ENCODE measurements at regions not wholly inside any gene's neighbourhood (a gene's known extent, or its start where the extent isn't known, plus 50 kb on each side); places are given as distances from the start of the nearest gene placed in this dataset.

GRCh38 chrX:9310616-9311015, 154.2 kb upstream of the TBL1X start (continued):
- TF ChIP-seq RARB (CRISPR knock-in tag; IDR thresholded peaks at IDR 0.05) (no peak), SNAI2 (CRISPR knock-in tag; IDR thresholded peaks at IDR 0.05) (no peak), ARNTL (CRISPR knock-in tag; IDR thresholded peaks at IDR 0.05; ENCODE audit: borderline replicate concordance, low read depth) (no peak), ZNF8 (CRISPR knock-in tag; IDR thresholded peaks at IDR 0.05) (no peak), ZC3H10 (CRISPR knock-in tag; IDR thresholded peaks at IDR 0.05) (no peak)

DNA sequence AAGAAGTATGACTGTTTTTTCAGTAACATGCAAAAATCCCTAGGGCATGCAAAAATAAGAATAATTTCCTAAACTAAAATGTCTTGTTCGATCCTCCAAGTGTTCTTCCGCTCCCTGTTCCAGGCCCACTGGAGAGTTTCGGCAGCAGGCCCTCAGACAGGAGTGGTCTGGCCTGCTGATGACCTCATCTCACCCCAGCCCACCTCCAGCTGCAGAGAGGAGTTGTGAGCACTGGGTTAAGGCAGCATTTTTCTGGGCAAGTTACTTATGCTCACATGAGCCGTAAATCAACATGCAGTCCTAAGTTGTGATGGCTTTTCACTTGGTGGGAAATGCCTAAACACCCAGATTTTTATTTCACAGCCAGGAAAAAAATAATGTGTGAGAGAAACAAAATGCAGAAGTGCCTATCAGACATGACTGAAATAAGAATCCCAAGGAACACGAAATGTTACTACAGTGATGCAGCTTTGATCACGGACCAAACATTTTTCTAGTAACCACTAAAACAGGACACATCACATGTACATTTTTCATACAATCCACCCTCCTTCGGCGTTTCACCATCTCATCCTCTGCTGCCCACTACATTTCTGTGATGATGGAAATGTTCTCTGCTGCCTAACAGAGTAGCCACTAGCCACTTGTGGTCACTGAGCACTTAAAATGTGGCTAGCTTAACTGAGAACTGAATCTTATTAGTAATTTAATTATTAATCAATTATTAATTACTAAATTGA, 153.3 kb upstream of the TBL1X start:
- no peak for ATAC-seq
- TF ChIP-seq ZFP30 (CRISPR knock-in tag; IDR thresholded peaks at IDR 0.05) = no peak
- no peak for TF ChIP-seq ISL1 (CRISPR knock-in tag; IDR thresholded peaks at IDR 0.05)
- TF ChIP-seq ESRRG (CRISPR knock-in tag; IDR thresholded peaks at IDR 0.05) = no peak
- TF ChIP-seq TOX (CRISPR knock-in tag; IDR thresholded peaks at IDR 0.05; ENCODE audit: borderline replicate concordance) = no peak
- no peak for TF ChIP-seq ARNTL (CRISPR knock-in tag; IDR thresholded peaks at IDR 0.05; ENCODE audit: borderline replicate concordance, low read depth)
- no peak for TF ChIP-seq ZC3H10 (CRISPR knock-in tag; IDR thresholded peaks at IDR 0.05)

- peak; percentile 81 for ATAC-seq
- TF ChIP-seq SNAI2 (CRISPR knock-in tag; IDR thresholded peaks at IDR 0.05) (no peak), ISL1 (CRISPR knock-in tag; IDR thresholded peaks at IDR 0.05) (no peak), CREB5 (CRISPR knock-in tag; IDR thresholded peaks at IDR 0.05; ENCODE audit: low read depth) (no peak)
Observed at GRCh38 chrX:9312922-9313867, 151.7 kb upstream of the TBL1X start.

DNA sequence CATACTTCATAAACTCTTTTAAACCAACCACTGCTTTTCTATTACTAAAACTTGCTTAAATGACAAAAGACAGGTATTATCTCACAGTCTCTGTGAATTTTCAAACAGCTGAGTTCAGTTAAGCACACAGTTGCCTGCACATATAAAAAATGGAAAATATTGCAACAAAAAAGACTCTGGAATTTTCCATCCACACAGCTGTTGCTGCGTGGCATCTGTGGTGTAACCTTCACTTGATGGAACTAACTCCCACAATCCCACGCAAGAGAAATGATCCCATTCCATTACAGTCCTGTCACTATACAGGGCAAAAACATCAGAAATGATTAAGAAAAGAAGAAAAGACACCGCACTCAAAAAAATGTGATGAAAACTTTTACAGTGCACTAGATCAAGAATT, 149.8 kb upstream of the TBL1X start:
- TF ChIP-seq ZC3H10 (CRISPR knock-in tag; IDR thresholded peaks at IDR 0.05) (no peak), ISL1 (CRISPR knock-in tag; IDR thresholded peaks at IDR 0.05) (no peak), GLIS3 (CRISPR knock-in tag; IDR thresholded peaks at IDR 0.05) (no peak), ZNF70 (CRISPR knock-in tag; IDR thresholded peaks at IDR 0.05) (no peak), SNAI2 (CRISPR knock-in tag; IDR thresholded peaks at IDR 0.05) (no peak), ESRRG (CRISPR knock-in tag; IDR thresholded peaks at IDR 0.05) (no peak), PPARA (CRISPR knock-in tag; IDR thresholded peaks at IDR 0.05; ENCODE audit: borderline replicate concordance) (no peak), CREB5 (CRISPR knock-in tag; IDR thresholded peaks at IDR 0.05; ENCODE audit: low read depth) (no peak), TCF4 (CRISPR knock-in tag; IDR thresholded peaks at IDR 0.05; ENCODE audit: borderline replicate concordance) (no peak), ARNTL (CRISPR knock-in tag; IDR thresholded peaks at IDR 0.05; ENCODE audit: borderline replicate concordance, low read depth) (no peak), RARB (CRISPR knock-in tag; IDR thresholded peaks at IDR 0.05) (no peak), ZFP3 (CRISPR knock-in tag; IDR thresholded peaks at IDR 0.05) (no peak), ZNF8 (CRISPR knock-in tag; IDR thresholded peaks at IDR 0.05) (no peak), TOX (CRISPR knock-in tag; IDR thresholded peaks at IDR 0.05; ENCODE audit: borderline replicate concordance) (no peak), OSR1 (CRISPR knock-in tag; IDR thresholded peaks at IDR 0.05) (no peak), CSRNP3 (CRISPR knock-in tag; IDR thresholded peaks at IDR 0.05) (no peak)
- no peak for ATAC-seq

DNA sequence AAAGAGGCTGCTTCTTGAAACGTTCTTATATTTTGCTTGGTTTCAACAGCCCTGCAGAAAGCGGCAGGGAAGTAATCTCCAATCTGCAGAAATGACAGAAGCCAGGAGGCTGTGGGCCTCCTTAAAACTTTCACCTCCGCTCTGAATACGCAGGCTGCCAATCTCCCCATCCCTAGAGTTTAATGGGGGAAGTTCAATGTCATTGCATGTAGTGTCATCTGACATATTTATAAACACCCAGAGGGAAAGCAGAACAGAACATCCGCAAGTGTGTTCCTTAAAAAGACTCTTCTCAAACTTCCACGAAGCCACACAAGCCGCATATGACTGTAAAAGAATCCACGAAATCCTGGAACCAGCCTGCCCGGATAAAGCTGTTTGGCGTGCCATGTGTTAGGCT, 148.8 kb upstream of the TBL1X start:
- no peak for ATAC-seq
- no peak for TF ChIP-seq RARB (CRISPR knock-in tag; IDR thresholded peaks at IDR 0.05)
- no peak for TF ChIP-seq OSR1 (CRISPR knock-in tag; IDR thresholded peaks at IDR 0.05)
- TF ChIP-seq ARNTL (CRISPR knock-in tag; IDR thresholded peaks at IDR 0.05; ENCODE audit: borderline replicate concordance, low read depth) = no peak
- no peak for TF ChIP-seq ZNF8 (CRISPR knock-in tag; IDR thresholded peaks at IDR 0.05)
- TF ChIP-seq ZFP3 (CRISPR knock-in tag; IDR thresholded peaks at IDR 0.05) = no peak
- no peak for TF ChIP-seq GLIS3 (CRISPR knock-in tag; IDR thresholded peaks at IDR 0.05)
- no peak for TF ChIP-seq CSDC2 (CRISPR knock-in tag; IDR thresholded peaks at IDR 0.05)
- TF ChIP-seq PPARA (CRISPR knock-in tag; IDR thresholded peaks at IDR 0.05; ENCODE audit: borderline replicate concordance) = no peak
- no peak for TF ChIP-seq ZNF70 (CRISPR knock-in tag; IDR thresholded peaks at IDR 0.05)
- no peak for TF ChIP-seq SNAI2 (CRISPR knock-in tag; IDR thresholded peaks at IDR 0.05)
- no peak for TF ChIP-seq TSHZ2 (CRISPR knock-in tag; IDR thresholded peaks at IDR 0.05)
- TF ChIP-seq, protein P1, sequence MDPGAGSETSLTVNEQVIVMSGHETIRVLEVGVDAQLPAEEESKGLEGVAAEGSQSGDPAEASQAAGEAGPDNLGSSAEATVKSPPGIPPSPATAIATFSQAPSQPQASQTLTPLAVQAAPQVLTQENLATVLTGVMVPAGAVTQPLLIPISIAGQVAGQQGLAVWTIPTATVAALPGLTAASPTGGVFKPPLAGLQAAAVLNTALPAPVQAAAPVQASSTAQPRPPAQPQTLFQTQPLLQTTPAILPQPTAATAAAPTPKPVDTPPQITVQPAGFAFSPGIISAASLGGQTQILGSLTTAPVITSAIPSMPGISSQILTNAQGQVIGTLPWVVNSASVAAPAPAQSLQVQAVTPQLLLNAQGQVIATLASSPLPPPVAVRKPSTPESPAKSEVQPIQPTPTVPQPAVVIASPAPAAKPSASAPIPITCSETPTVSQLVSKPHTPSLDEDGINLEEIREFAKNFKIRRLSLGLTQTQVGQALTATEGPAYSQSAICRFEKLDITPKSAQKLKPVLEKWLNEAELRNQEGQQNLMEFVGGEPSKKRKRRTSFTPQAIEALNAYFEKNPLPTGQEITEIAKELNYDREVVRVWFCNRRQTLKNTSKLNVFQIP (CRISPR knock-in tag; IDR thresholded peaks at IDR 0.05; ENCODE audit: borderline replicate concordance, low read depth) = no peak
- no peak for TF ChIP-seq ZNF565 (CRISPR knock-in tag; conservative IDR thresholded peaks at IDR 0.05; ENCODE audit: low read depth)
- TF ChIP-seq ESRRG (CRISPR knock-in tag; IDR thresholded peaks at IDR 0.05) = no peak
